ENCODE measurements at regions not wholly inside any gene's neighbourhood (a gene's known extent, or its start where the extent isn't known, plus 50 kb on each side); places are given as distances from the start of the nearest gene placed in this dataset.

- Histone ChIP-seq H3K36me3 (ENCODE audit: control insufficient read depth, insufficient read depth, low read length) (no peaks in the 10 kb centered on the region), H3K4me1 (ENCODE audit: control insufficient read depth, extremely low read depth, insufficient read depth, low read length) (no peaks in the 10 kb centered on the region), H3K79me2 (ENCODE audit: control insufficient read depth, insufficient read depth, low read length) (no peaks in the 10 kb centered on the region), H3K4me2 (ENCODE audit: extremely low read depth, insufficient read depth, low read length) (no peak overlapping the region), H3K9ac (ENCODE audit: insufficient read depth, low read length) (no peak overlapping the region), H4K20me1 (ENCODE audit: control insufficient read depth, extremely low read depth, insufficient read depth, low read length) (no peaks in the 10 kb centered on the region), H3K9me3 (ENCODE audit: control insufficient read depth, insufficient read depth, low read depth, low read length) (no peaks in the 10 kb centered on the region), H2AFZ (ENCODE audit: low read length) (no peak overlapping the region), H3K27me3 (ENCODE audit: control insufficient read depth, insufficient read depth, low read length) (no peaks in the 10 kb centered on the region), H3K4me3 (replicated peaks in 1 of 4; ENCODE audit: control extremely low read depth in 1 of 4, insufficient read depth in 1 of 4, low read depth in 3 of 4, low read length in 4 of 4) (no peak overlapping the region), H3K27ac (ENCODE audit: insufficient read depth, low read length) (no peak overlapping the region)
- no peak for DNase-seq (ENCODE audit: low read depth in 2 of 2)
- TF ChIP-seq EZH2 (IDR thresholded peaks at IDR 0.05; ENCODE audit: low read length, missing control alignments) (no peak), CTCF (conservative IDR thresholded peaks at IDR 0.05 in 1 of 2, IDR thresholded peaks at IDR 0.05 in 1 of 2; ENCODE audit: low read depth in 1 of 2, low read length in 2 of 2) (no peak)
Observed at GRCh38 chr16:5455110-5455509, 357.5 kb upstream of the EEF2KMT start.

GRCh38 chr16:5454349-5454748 is 356.8 kb upstream of the EEF2KMT start:
- no peak overlapping the region for H3K9ac ChIP-seq (ENCODE audit: insufficient read depth, low read length)
- H4K20me1 ChIP-seq (ENCODE audit: control insufficient read depth, extremely low read depth, insufficient read depth, low read length), result no peaks in the 10 kb centered on the region
- H3K27ac ChIP-seq (ENCODE audit: insufficient read depth, low read length), result no peak overlapping the region
- DNase-seq (ENCODE audit: low read depth in 2 of 2), result no peak
- TF ChIP-seq EZH2 (IDR thresholded peaks at IDR 0.05; ENCODE audit: low read length, missing control alignments), result no peak
- TF ChIP-seq CTCF (conservative IDR thresholded peaks at IDR 0.05 in 1 of 2, IDR thresholded peaks at IDR 0.05 in 1 of 2; ENCODE audit: low read depth in 1 of 2, low read length in 2 of 2), result no peak
- no peak overlapping the region for H3K4me2 ChIP-seq (ENCODE audit: extremely low read depth, insufficient read depth, low read length)
- no peak overlapping the region for H2AFZ ChIP-seq (ENCODE audit: low read length)
- no peaks in the 10 kb centered on the region for H3K36me3 ChIP-seq (ENCODE audit: control insufficient read depth, insufficient read depth, low read length)
- H3K4me3 ChIP-seq (replicated peaks in 1 of 4; ENCODE audit: control extremely low read depth in 1 of 4, insufficient read depth in 1 of 4, low read depth in 3 of 4, low read length in 4 of 4), result no peak overlapping the region
- H3K27me3 ChIP-seq (ENCODE audit: control insufficient read depth, insufficient read depth, low read length), result no peaks in the 10 kb centered on the region
- H3K9me3 ChIP-seq (ENCODE audit: control insufficient read depth, insufficient read depth, low read depth, low read length), result no peaks in the 10 kb centered on the region
- H3K79me2 ChIP-seq (ENCODE audit: control insufficient read depth, insufficient read depth, low read length), result no peaks in the 10 kb centered on the region
- H3K4me1 ChIP-seq (ENCODE audit: control insufficient read depth, extremely low read depth, insufficient read depth, low read length), result no peaks in the 10 kb centered on the region

- DNase-seq (ENCODE audit: low read depth in 2 of 2), result no peak
- Histone ChIP-seq H3K4me3 (replicated peaks in 1 of 4; ENCODE audit: control extremely low read depth in 1 of 4, insufficient read depth in 1 of 4, low read depth in 3 of 4, low read length in 4 of 4) (no peak overlapping the region), H3K27me3 (ENCODE audit: control insufficient read depth, insufficient read depth, low read length) (no peaks in the 10 kb centered on the region), H3K27ac (ENCODE audit: insufficient read depth, low read length) (no peak overlapping the region), H4K20me1 (ENCODE audit: control insufficient read depth, extremely low read depth, insufficient read depth, low read length) (no peaks in the 10 kb centered on the region), H3K4me1 (ENCODE audit: control insufficient read depth, extremely low read depth, insufficient read depth, low read length) (no peaks in the 10 kb centered on the region), H3K9me3 (ENCODE audit: control insufficient read depth, insufficient read depth, low read depth, low read length) (no peaks in the 10 kb centered on the region), H3K4me2 (ENCODE audit: extremely low read depth, insufficient read depth, low read length) (no peak overlapping the region), H3K36me3 (ENCODE audit: control insufficient read depth, insufficient read depth, low read length) (no peaks in the 10 kb centered on the region), H3K79me2 (ENCODE audit: control insufficient read depth, insufficient read depth, low read length) (no peaks in the 10 kb centered on the region), H2AFZ (ENCODE audit: low read length) (no peak overlapping the region), H3K9ac (ENCODE audit: insufficient read depth, low read length) (no peak overlapping the region)
- TF ChIP-seq CTCF (conservative IDR thresholded peaks at IDR 0.05 in 1 of 2, IDR thresholded peaks at IDR 0.05 in 1 of 2; ENCODE audit: low read depth in 1 of 2, low read length in 2 of 2), result no peak
- TF ChIP-seq EZH2 (IDR thresholded peaks at IDR 0.05; ENCODE audit: low read length, missing control alignments), result no peak
Observed at GRCh38 chr16:5451641-5452040, 354.0 kb upstream of the EEF2KMT start.

All from fibroblast of lung (primary cell).